ENCODE measurements at regions not wholly inside any gene's neighbourhood (a gene's known extent, or its start where the extent isn't known, plus 50 kb on each side); places are given as distances from the start of the nearest gene placed in this dataset.

DNA sequence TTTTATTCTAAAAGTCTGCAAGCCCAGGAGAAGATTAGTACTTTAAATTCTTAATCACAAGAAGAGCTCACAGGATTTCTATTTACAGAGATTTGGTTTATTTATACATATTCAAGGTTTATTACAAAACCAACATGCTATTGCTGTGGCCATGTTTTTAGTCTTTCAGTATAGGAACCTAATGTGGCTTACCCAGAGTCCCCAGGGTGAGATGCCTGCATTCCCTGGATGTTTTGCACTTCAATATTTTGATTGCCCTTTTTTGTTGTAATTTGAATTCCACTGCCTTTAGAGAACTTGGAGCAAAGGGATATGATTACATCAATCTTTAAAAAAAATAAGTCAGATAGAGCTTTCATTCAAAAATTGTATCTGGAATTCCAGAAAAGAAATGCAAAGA lies 146.0 kb upstream of the FRMPD4 start:
- Histone ChIP-seq H2AFZ (ENCODE audit: low read length, unreplicated experiment) (no peak overlapping the region), H3K4me3 (ENCODE audit: low read depth, low read length) (no peak overlapping the region), H3K27me3 (ENCODE audit: insufficient read depth, low read length) (no peaks in the 10 kb centered on the region), H3K27ac (ENCODE audit: low read depth, low read length) (no peak overlapping the region), H3K79me2 (ENCODE audit: control insufficient read depth, insufficient read depth, low read length, unreplicated experiment) (no peaks in the 10 kb centered on the region), H3K4me1 (ENCODE audit: control insufficient read depth, insufficient read depth, low read length, unreplicated experiment) (no peaks in the 10 kb centered on the region), H3K36me3 (ENCODE audit: insufficient read depth, low read length) (no peaks in the 10 kb centered on the region)

DNA sequence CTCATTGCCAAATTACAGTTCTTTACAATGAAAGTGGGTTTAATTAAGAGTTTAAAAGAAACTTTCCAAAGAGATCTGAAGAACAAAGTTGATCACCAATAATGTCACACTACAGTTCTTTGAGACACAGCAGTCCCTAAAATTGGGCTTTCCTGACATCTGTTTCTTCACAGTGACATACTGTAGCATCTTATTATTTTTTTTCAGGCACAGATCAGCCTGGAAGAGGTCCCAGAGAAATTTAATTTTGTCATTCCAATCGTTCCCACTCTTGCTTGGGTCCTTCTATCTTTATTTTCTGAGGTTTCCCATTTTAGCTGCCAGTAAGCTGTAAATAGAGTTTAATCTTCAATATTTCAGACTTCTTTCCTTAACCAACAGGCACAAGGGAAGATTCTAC lies 143.1 kb upstream of the FRMPD4 start:
- H3K79me2 ChIP-seq (ENCODE audit: control insufficient read depth, insufficient read depth, low read length, unreplicated experiment): no peaks in the 10 kb centered on the region
- H3K27me3 ChIP-seq (ENCODE audit: insufficient read depth, low read length): no peaks in the 10 kb centered on the region
- no peaks in the 10 kb centered on the region for H3K36me3 ChIP-seq (ENCODE audit: insufficient read depth, low read length)
- no peak overlapping the region for H2AFZ ChIP-seq (ENCODE audit: low read length, unreplicated experiment)
- H3K27ac ChIP-seq (ENCODE audit: low read depth, low read length): no peak overlapping the region
- H3K4me1 ChIP-seq (ENCODE audit: control insufficient read depth, insufficient read depth, low read length, unreplicated experiment): no peaks in the 10 kb centered on the region
- no peak overlapping the region for H3K4me3 ChIP-seq (ENCODE audit: low read depth, low read length)

DNA sequence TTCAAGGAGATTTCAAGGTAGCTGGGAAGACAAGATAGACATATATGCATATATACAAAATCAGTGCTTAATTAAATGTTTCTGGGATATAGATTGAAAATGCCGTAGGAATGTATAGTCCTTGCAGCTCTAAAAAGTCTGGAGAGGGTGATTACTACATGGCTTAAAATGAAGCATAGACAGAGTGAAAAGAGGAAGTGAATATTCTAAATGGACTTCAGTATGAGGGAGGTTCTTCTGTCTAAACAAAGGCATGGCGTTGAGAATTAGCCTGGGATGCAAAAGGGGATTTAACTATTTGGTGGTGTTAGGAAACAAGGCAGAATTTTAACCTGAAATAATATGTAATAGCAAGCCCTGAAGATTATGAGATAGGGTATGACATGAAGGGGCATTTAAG lies 141.5 kb upstream of the FRMPD4 start:
- Histone ChIP-seq H3K79me2 (ENCODE audit: control insufficient read depth, insufficient read depth, low read length, unreplicated experiment) (no peaks in the 10 kb centered on the region), H3K27ac (ENCODE audit: low read depth, low read length) (no peak overlapping the region), H3K4me3 (ENCODE audit: low read depth, low read length) (no peak overlapping the region), H3K27me3 (ENCODE audit: insufficient read depth, low read length) (no peaks in the 10 kb centered on the region), H3K36me3 (ENCODE audit: insufficient read depth, low read length) (no peaks in the 10 kb centered on the region), H3K4me1 (ENCODE audit: control insufficient read depth, insufficient read depth, low read length, unreplicated experiment) (no peaks in the 10 kb centered on the region), H2AFZ (ENCODE audit: low read length, unreplicated experiment) (no peak overlapping the region)

DNA sequence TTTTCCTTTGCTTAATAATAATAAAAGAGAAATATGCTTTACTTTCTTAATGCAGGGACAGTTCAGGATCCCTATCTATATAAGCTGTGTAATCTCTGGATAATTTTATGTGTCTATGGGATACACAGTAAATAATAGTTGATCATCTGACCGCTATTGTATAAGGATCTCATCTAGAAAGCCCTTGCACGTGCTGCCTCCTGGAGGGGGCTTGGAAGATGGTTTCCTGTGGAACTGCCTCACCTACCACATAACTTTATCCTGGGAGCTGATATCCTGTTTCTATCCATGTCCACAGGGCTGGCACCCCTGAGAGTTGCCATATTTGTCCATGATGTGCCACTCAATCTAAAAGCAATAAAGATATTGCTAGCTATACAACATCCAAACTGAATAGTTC lies 139.3 kb upstream of the FRMPD4 start:
- no peak overlapping the region for H3K27ac ChIP-seq (ENCODE audit: low read depth, low read length)
- no peaks in the 10 kb centered on the region for H3K79me2 ChIP-seq (ENCODE audit: control insufficient read depth, insufficient read depth, low read length, unreplicated experiment)
- no peaks in the 10 kb centered on the region for H3K4me1 ChIP-seq (ENCODE audit: control insufficient read depth, insufficient read depth, low read length, unreplicated experiment)
- H2AFZ ChIP-seq (ENCODE audit: low read length, unreplicated experiment): no peak overlapping the region
- no peaks in the 10 kb centered on the region for H3K36me3 ChIP-seq (ENCODE audit: insufficient read depth, low read length)
- no peaks in the 10 kb centered on the region for H3K27me3 ChIP-seq (ENCODE audit: insufficient read depth, low read length)
- no peak overlapping the region for H3K4me3 ChIP-seq (ENCODE audit: low read depth, low read length)

DNA sequence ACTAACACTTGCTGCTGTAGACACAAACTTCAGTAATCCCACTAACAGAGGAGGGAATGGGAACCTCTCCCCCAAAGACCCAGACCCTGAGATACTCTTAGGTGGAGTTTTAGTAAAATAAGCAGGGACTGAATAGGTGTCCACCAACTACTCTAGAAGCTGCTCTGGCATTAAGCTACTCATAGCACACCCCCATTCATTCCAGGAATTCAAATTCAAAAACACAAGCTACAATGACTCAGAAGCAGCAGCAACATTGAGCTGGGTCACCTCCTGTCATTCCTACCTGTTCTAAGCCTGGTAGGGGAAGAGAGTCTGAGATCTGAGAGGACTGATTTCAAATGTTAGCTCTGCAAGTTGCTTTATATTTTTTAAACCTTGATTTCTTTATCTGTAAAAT lies 135.4 kb upstream of the FRMPD4 start:
- Histone ChIP-seq H3K36me3 (ENCODE audit: insufficient read depth, low read length) (no peaks in the 10 kb centered on the region), H3K4me3 (ENCODE audit: low read depth, low read length) (no peak overlapping the region), H3K4me1 (ENCODE audit: control insufficient read depth, insufficient read depth, low read length, unreplicated experiment) (peaks cover 7% of the 10 kb centered on the region), H3K27ac (ENCODE audit: low read depth, low read length) (no peak overlapping the region), H2AFZ (ENCODE audit: low read length, unreplicated experiment) (no peak overlapping the region), H3K27me3 (ENCODE audit: insufficient read depth, low read length) (no peaks in the 10 kb centered on the region), H3K79me2 (ENCODE audit: control insufficient read depth, insufficient read depth, low read length, unreplicated experiment) (no peaks in the 10 kb centered on the region)

DNA sequence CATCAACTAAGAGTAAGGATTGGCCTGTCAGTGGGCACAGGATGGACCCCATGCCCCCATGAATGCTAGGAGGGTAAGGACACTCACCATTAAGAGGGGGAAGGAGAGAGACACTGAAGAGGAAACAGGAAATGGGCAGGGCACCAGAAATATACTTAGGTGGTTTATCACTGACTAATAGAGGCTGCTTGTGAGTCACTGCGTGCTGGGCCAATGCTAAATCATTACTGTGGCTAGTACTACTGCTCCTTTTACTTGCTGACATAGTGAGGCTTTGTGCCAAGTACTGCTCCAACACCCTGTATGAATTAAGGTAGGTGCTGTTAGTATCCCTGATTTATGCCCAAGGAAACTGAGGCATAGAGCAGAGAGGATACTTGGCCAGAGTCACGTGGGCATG lies 130.4 kb upstream of the FRMPD4 start:
- H3K36me3 ChIP-seq (ENCODE audit: insufficient read depth, low read length): no peaks in the 10 kb centered on the region
- no peaks in the 10 kb centered on the region for H3K27me3 ChIP-seq (ENCODE audit: insufficient read depth, low read length)
- no peak overlapping the region for H3K4me3 ChIP-seq (ENCODE audit: low read depth, low read length)
- H3K27ac ChIP-seq (ENCODE audit: low read depth, low read length): peak overlapping the region; percentile 57
- H3K4me1 ChIP-seq (ENCODE audit: control insufficient read depth, insufficient read depth, low read length, unreplicated experiment): peaks cover 26% of the 10 kb centered on the region
- no peaks in the 10 kb centered on the region for H3K79me2 ChIP-seq (ENCODE audit: control insufficient read depth, insufficient read depth, low read length, unreplicated experiment)
- H2AFZ ChIP-seq (ENCODE audit: low read length, unreplicated experiment): peak overlapping the region; percentile 60

DNA sequence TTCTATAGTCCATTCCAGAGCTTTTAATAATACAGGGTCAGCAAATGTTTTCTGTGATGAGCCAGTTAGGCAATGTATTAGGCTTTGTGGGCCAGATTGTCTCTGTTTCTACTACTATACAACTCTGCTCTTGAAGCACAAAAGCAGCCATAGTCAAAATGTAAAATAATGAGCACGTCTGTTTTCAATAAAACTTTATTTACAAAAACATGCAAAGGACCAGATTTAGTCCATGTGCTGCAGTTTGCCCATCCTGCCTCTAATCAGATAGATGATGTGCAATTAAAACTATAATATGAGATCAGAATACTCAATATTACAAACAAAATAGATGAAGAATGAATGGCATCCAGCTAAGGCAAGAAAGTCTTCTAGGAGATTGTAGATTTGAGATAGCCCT lies 127.8 kb upstream of the FRMPD4 start:
- H3K36me3 ChIP-seq (ENCODE audit: insufficient read depth, low read length): no peaks in the 10 kb centered on the region
- H3K4me1 ChIP-seq (ENCODE audit: control insufficient read depth, insufficient read depth, low read length, unreplicated experiment): peaks cover 30% of the 10 kb centered on the region
- H3K27ac ChIP-seq (ENCODE audit: low read depth, low read length): peak overlapping the region; percentile 10; the same call in 1 of the 2 replicates
- no peaks in the 10 kb centered on the region for H3K27me3 ChIP-seq (ENCODE audit: insufficient read depth, low read length)
- H3K79me2 ChIP-seq (ENCODE audit: control insufficient read depth, insufficient read depth, low read length, unreplicated experiment): no peaks in the 10 kb centered on the region
- no peak overlapping the region for H3K4me3 ChIP-seq (ENCODE audit: low read depth, low read length)
- no peak overlapping the region for H2AFZ ChIP-seq (ENCODE audit: low read length, unreplicated experiment)

DNA sequence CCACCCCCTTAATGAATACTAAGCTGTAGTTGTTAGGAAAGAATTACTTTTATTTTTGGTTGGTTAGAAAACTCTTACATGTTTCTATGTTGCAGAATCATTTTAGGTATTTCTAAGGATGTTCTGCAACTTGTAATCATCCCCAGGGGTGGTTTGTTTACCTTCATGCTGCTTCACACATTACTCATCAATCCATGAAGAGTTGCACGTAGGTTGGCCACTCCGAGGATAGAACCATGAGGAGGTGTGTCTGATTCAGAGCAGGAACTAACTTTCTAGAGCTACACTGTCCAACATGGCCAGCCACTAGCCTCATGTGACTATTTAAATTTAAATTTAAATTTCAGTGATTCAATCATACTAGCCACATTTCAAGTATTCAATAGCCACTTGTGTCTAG lies 127.2 kb upstream of the FRMPD4 start:
- Histone ChIP-seq H2AFZ (ENCODE audit: low read length, unreplicated experiment) (no peak overlapping the region), H3K4me1 (ENCODE audit: control insufficient read depth, insufficient read depth, low read length, unreplicated experiment) (peaks cover 30% of the 10 kb centered on the region), H3K79me2 (ENCODE audit: control insufficient read depth, insufficient read depth, low read length, unreplicated experiment) (no peaks in the 10 kb centered on the region), H3K4me3 (ENCODE audit: low read depth, low read length) (no peak overlapping the region), H3K27me3 (ENCODE audit: insufficient read depth, low read length) (no peaks in the 10 kb centered on the region), H3K36me3 (ENCODE audit: insufficient read depth, low read length) (no peaks in the 10 kb centered on the region), H3K27ac (ENCODE audit: low read depth, low read length) (peak overlapping the region; percentile 36; the same call in 1 of the 2 replicates)

DNA sequence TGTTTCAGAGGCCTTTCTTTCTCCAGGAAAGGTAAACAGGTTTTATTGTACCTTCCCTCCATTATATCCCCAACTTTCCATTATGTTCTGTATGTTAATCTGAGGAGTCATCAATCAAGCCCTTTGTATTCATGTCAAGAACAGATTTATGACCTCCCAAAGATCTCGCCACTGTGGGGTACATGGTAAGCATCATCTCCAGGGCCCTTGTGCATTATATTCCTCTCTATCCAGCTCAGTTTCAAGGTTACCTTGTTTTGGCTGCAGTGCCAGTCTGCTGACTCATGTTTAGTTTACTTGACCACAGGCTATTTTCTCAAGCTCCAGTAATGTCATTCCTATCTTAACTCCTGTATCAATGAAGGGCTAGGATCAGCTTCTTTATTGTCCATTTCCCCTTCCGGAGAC lies 125.1 kb upstream of the FRMPD4 start:
- no peak overlapping the region for H3K4me3 ChIP-seq (ENCODE audit: low read depth, low read length)
- H3K27ac ChIP-seq (ENCODE audit: low read depth, low read length): no peak overlapping the region; the same call in 1 of the 2 replicates
- H2AFZ ChIP-seq (ENCODE audit: low read length, unreplicated experiment): no peak overlapping the region
- no peaks in the 10 kb centered on the region for H3K27me3 ChIP-seq (ENCODE audit: insufficient read depth, low read length)
- no peaks in the 10 kb centered on the region for H3K36me3 ChIP-seq (ENCODE audit: insufficient read depth, low read length)
- no peaks in the 10 kb centered on the region for H3K79me2 ChIP-seq (ENCODE audit: control insufficient read depth, insufficient read depth, low read length, unreplicated experiment)
- peaks cover 19% of the 10 kb centered on the region for H3K4me1 ChIP-seq (ENCODE audit: control insufficient read depth, insufficient read depth, low read length, unreplicated experiment)

DNA sequence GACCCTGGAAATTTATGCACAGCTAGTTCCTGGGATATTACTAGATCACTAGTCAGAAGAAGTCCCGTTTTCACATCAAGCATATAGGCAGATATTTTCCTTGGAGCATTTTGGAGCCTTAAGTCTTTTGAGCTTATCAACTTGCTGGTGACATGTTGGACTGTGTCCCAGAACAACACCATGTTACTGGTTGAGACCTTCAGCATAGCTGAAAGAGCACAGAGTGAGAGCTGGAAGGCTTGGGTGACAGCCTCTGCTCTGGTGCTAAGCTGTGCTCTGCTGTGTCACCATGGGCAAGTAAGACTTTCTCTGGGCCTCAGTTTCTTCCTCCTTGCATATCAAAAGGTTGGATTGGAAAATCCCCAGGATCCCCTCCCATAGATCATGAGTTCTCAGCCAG lies 116.6 kb upstream of the FRMPD4 start:
- Histone ChIP-seq H3K4me1 (ENCODE audit: control insufficient read depth, insufficient read depth, low read length, unreplicated experiment) (no peaks in the 10 kb centered on the region), H3K79me2 (ENCODE audit: control insufficient read depth, insufficient read depth, low read length, unreplicated experiment) (no peaks in the 10 kb centered on the region), H3K27ac (ENCODE audit: low read depth, low read length) (no peak overlapping the region), H3K27me3 (ENCODE audit: insufficient read depth, low read length) (no peaks in the 10 kb centered on the region), H2AFZ (ENCODE audit: low read length, unreplicated experiment) (no peak overlapping the region), H3K4me3 (ENCODE audit: low read depth, low read length) (no peak overlapping the region), H3K36me3 (ENCODE audit: insufficient read depth, low read length) (no peaks in the 10 kb centered on the region)

DNA sequence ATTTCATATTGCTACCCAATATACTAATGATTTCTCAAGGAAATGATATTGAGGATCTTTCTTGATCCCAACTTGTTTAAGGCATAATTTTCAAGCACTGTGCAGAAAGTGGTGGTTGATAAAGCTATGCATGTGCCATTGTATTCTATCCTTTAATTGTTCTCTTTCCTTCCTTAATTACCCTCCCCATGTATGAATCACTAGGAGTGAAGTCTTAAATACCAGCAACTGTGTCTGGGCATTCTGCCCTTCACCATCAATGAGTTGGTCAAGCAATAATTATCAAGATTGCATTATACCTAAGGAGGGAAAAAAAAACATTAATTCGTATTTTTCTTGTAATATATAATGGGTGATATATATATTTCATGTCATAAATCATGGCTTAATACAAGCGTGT lies 111.8 kb upstream of the FRMPD4 start:
- Histone ChIP-seq H3K4me1 (ENCODE audit: control insufficient read depth, insufficient read depth, low read length, unreplicated experiment) (peaks cover 5% of the 10 kb centered on the region), H3K4me3 (ENCODE audit: low read depth, low read length) (no peak overlapping the region), H3K36me3 (ENCODE audit: insufficient read depth, low read length) (no peaks in the 10 kb centered on the region), H3K79me2 (ENCODE audit: control insufficient read depth, insufficient read depth, low read length, unreplicated experiment) (no peaks in the 10 kb centered on the region), H3K27me3 (ENCODE audit: insufficient read depth, low read length) (no peaks in the 10 kb centered on the region), H2AFZ (ENCODE audit: low read length, unreplicated experiment) (no peak overlapping the region), H3K27ac (ENCODE audit: low read depth, low read length) (no peak overlapping the region)

All from ACC112 (cell line).